ENCODE measurements at regions not wholly inside any gene's neighbourhood (a gene's known extent, or its start where the extent isn't known, plus 50 kb on each side); places are given as distances from the start of the nearest gene placed in this dataset.

- Mint-ChIP-seq H3K4me1 (no peaks in the 10 kb centered on the region), H3K4me3 (no peak overlapping the region), H3K36me3 (no peaks in the 10 kb centered on the region), H3K27ac (no peak overlapping the region), H3K27me3 (no peaks in the 10 kb centered on the region), H3K9me3 (no peaks in the 10 kb centered on the region)
Measured at GRCh38 chr1:73953586-73953985, 244.4 kb downstream of the LRRIQ3 start.

GRCh38 chr1:73953186-73953585, 244.8 kb downstream of the LRRIQ3 start:
- H3K27me3 Mint-ChIP-seq = no peaks in the 10 kb centered on the region
- no peaks in the 10 kb centered on the region for H3K36me3 Mint-ChIP-seq
- no peaks in the 10 kb centered on the region for H3K9me3 Mint-ChIP-seq
- H3K4me1 Mint-ChIP-seq = no peaks in the 10 kb centered on the region
- H3K4me3 Mint-ChIP-seq = no peak overlapping the region
- H3K27ac Mint-ChIP-seq = no peak overlapping the region

GRCh38 chr1:73948055-73948454, 249.9 kb downstream of the LRRIQ3 start:
- H3K4me1 Mint-ChIP-seq = no peaks in the 10 kb centered on the region
- no peaks in the 10 kb centered on the region for H3K27me3 Mint-ChIP-seq
- no peaks in the 10 kb centered on the region for H3K9me3 Mint-ChIP-seq
- no peaks in the 10 kb centered on the region for H3K36me3 Mint-ChIP-seq
- no peak overlapping the region for H3K4me3 Mint-ChIP-seq
- no peak overlapping the region for H3K27ac Mint-ChIP-seq

GRCh38 chr1:73947009-73947408, 251.0 kb downstream of the LRRIQ3 start:
- no peak overlapping the region for H3K4me3 Mint-ChIP-seq
- H3K36me3 Mint-ChIP-seq = no peaks in the 10 kb centered on the region
- no peak overlapping the region for H3K27ac Mint-ChIP-seq
- H3K27me3 Mint-ChIP-seq = no peaks in the 10 kb centered on the region
- H3K9me3 Mint-ChIP-seq = no peaks in the 10 kb centered on the region
- H3K4me1 Mint-ChIP-seq = no peaks in the 10 kb centered on the region

- H3K9me3 Mint-ChIP-seq = no peaks in the 10 kb centered on the region
- no peak overlapping the region for H3K4me3 Mint-ChIP-seq
- no peaks in the 10 kb centered on the region for H3K4me1 Mint-ChIP-seq
- H3K27ac Mint-ChIP-seq = no peak overlapping the region
- no peaks in the 10 kb centered on the region for H3K36me3 Mint-ChIP-seq
- no peaks in the 10 kb centered on the region for H3K27me3 Mint-ChIP-seq
Measured at GRCh38 chr1:73943270-73943669, 254.7 kb downstream of the LRRIQ3 start.

GRCh38 chr1:73930293-73930692, 267.7 kb downstream of the LRRIQ3 start:
- Mint-ChIP-seq H3K4me3 (no peak overlapping the region), H3K36me3 (no peaks in the 10 kb centered on the region), H3K9me3 (no peaks in the 10 kb centered on the region), H3K27me3 (no peaks in the 10 kb centered on the region), H3K27ac (no peak overlapping the region), H3K4me1 (no peaks in the 10 kb centered on the region)

- Mint-ChIP-seq H3K36me3 (no peaks in the 10 kb centered on the region), H3K27ac (no peak overlapping the region), H3K27me3 (no peaks in the 10 kb centered on the region), H3K4me1 (no peaks in the 10 kb centered on the region), H3K4me3 (no peak overlapping the region), H3K9me3 (peaks cover 9% of the 10 kb centered on the region)
Measured at GRCh38 chr1:73914951-73915350, 283.0 kb downstream of the LRRIQ3 start.

- no peak overlapping the region for H3K4me3 Mint-ChIP-seq
- no peaks in the 10 kb centered on the region for H3K27me3 Mint-ChIP-seq
- no peaks in the 10 kb centered on the region for H3K36me3 Mint-ChIP-seq
- no peaks in the 10 kb centered on the region for H3K4me1 Mint-ChIP-seq
- peaks cover 9% of the 10 kb centered on the region for H3K9me3 Mint-ChIP-seq
- H3K27ac Mint-ChIP-seq = no peak overlapping the region
Measured at GRCh38 chr1:73913025-73913424, 285.0 kb downstream of the LRRIQ3 start.

GRCh38 chr1:73911849-73912248, 286.1 kb downstream of the LRRIQ3 start:
- H3K36me3 Mint-ChIP-seq = no peaks in the 10 kb centered on the region
- no peak overlapping the region for H3K4me3 Mint-ChIP-seq
- peaks cover 9% of the 10 kb centered on the region for H3K9me3 Mint-ChIP-seq
- H3K4me1 Mint-ChIP-seq = no peaks in the 10 kb centered on the region
- no peaks in the 10 kb centered on the region for H3K27me3 Mint-ChIP-seq
- H3K27ac Mint-ChIP-seq = no peak overlapping the region

GRCh38 chr1:73910466-73910865, 287.5 kb downstream of the LRRIQ3 start:
- peaks cover 9% of the 10 kb centered on the region for H3K9me3 Mint-ChIP-seq
- no peaks in the 10 kb centered on the region for H3K36me3 Mint-ChIP-seq
- no peak overlapping the region for H3K4me3 Mint-ChIP-seq
- H3K4me1 Mint-ChIP-seq = no peaks in the 10 kb centered on the region
- no peaks in the 10 kb centered on the region for H3K27me3 Mint-ChIP-seq
- H3K27ac Mint-ChIP-seq = no peak overlapping the region

GRCh38 chr1:73910062-73910461, 287.9 kb downstream of the LRRIQ3 start:
- no peak overlapping the region for H3K4me3 Mint-ChIP-seq
- no peaks in the 10 kb centered on the region for H3K4me1 Mint-ChIP-seq
- H3K27ac Mint-ChIP-seq = no peak overlapping the region
- no peaks in the 10 kb centered on the region for H3K36me3 Mint-ChIP-seq
- H3K27me3 Mint-ChIP-seq = no peaks in the 10 kb centered on the region
- peaks cover 9% of the 10 kb centered on the region for H3K9me3 Mint-ChIP-seq

GRCh38 chr1:73909043-73909562, 288.9 kb downstream of the LRRIQ3 start:
- Mint-ChIP-seq H3K9me3 (peaks cover 13% of the 10 kb centered on the region), H3K4me3 (no peak overlapping the region), H3K27me3 (no peaks in the 10 kb centered on the region), H3K4me1 (no peaks in the 10 kb centered on the region), H3K36me3 (no peaks in the 10 kb centered on the region), H3K27ac (no peak overlapping the region)

GRCh38 chr1:73907051-73907450, 290.9 kb downstream of the LRRIQ3 start:
- Mint-ChIP-seq H3K4me1 (no peaks in the 10 kb centered on the region), H3K9me3 (peaks cover 7% of the 10 kb centered on the region), H3K36me3 (no peaks in the 10 kb centered on the region), H3K4me3 (no peak overlapping the region), H3K27ac (no peak overlapping the region), H3K27me3 (no peaks in the 10 kb centered on the region)

- Mint-ChIP-seq H3K4me3 (no peak overlapping the region), H3K36me3 (no peaks in the 10 kb centered on the region), H3K9me3 (peaks cover 7% of the 10 kb centered on the region), H3K27ac (no peak overlapping the region), H3K4me1 (no peaks in the 10 kb centered on the region), H3K27me3 (no peaks in the 10 kb centered on the region)
Measured at GRCh38 chr1:73903092-73903491, 294.9 kb downstream of the LRRIQ3 start.

- Mint-ChIP-seq H3K27ac (no peak overlapping the region), H3K9me3 (peaks cover 7% of the 10 kb centered on the region), H3K4me3 (no peak overlapping the region), H3K36me3 (no peaks in the 10 kb centered on the region), H3K27me3 (no peaks in the 10 kb centered on the region), H3K4me1 (no peaks in the 10 kb centered on the region)
Measured at GRCh38 chr1:73901738-73902137, 296.2 kb downstream of the LRRIQ3 start.

GRCh38 chr1:73899311-73899710, 298.7 kb downstream of the LRRIQ3 start:
- H3K4me3 Mint-ChIP-seq = no peak overlapping the region
- no peaks in the 10 kb centered on the region for H3K27me3 Mint-ChIP-seq
- H3K27ac Mint-ChIP-seq = no peak overlapping the region
- H3K36me3 Mint-ChIP-seq = no peaks in the 10 kb centered on the region
- H3K9me3 Mint-ChIP-seq = peaks cover 5% of the 10 kb centered on the region
- H3K4me1 Mint-ChIP-seq = no peaks in the 10 kb centered on the region

- no peak overlapping the region for H3K27ac Mint-ChIP-seq
- no peaks in the 10 kb centered on the region for H3K9me3 Mint-ChIP-seq
- no peak overlapping the region for H3K4me3 Mint-ChIP-seq
- H3K4me1 Mint-ChIP-seq = no peaks in the 10 kb centered on the region
- H3K27me3 Mint-ChIP-seq = no peaks in the 10 kb centered on the region
- H3K36me3 Mint-ChIP-seq = no peaks in the 10 kb centered on the region
Measured at GRCh38 chr1:73898540-73898939, 299.4 kb downstream of the LRRIQ3 start.
